ENCODE measurements at regions not wholly inside any gene's neighbourhood (a gene's known extent, or its start where the extent isn't known, plus 50 kb on each side); places are given as distances from the start of the nearest gene placed in this dataset.

DNA sequence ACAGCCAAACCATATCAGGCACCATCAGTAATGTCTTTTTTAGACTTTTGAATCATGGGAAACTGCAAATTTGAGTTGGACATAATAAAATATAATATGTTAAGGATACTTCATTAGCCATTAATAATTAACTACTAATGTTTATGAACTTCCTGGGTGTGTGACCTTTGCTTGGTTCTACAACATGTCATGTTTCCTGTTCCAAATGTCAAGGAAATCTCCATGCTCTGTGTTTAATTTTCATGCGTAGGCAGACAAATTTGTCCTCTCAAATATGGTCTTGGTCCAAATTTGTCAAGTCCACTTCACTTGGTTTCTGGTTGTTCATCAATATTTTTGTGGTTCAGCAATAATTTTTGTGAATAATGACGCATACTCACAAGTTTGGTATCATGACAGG, 410.5 kb downstream of the BMP2 start:
- DNase-seq = no peak

DNA sequence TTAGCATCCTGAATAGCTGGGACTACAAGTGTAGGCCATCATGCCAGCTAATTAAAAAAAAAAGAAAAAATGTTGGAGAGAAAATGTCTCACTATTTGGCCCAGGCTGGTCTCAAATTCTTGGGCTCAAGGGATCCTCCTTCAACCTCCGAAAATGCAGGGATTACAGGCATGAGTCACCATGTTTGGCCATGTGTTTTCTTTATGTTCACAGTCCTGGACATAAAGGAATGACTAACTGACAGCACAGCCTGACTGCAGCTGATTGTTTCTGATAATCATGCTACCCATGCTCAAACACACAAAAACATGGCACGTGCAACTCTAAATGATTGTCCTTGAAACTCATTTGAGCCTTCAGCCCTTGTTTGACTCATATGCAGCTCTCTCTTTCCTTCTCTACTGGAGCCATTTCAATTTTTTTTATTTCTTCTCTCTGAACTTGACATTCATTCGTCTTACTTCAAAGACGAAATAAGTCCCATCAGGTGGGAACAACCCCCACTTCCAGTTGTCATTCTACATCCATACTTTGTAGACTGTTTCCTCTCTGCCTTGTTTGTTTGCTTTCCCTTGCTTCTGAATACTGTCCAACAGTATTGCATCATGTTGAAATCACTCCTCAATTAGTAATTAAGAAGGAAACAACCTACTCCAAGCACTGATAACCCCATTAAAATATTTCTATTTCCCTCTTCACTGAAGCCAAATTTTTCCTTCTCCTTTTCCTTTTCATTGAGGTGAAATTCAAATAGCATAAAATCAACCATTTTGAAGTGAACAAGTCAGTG, 413.0 kb downstream of the BMP2 start:
- DNase-seq = no peak

DNA sequence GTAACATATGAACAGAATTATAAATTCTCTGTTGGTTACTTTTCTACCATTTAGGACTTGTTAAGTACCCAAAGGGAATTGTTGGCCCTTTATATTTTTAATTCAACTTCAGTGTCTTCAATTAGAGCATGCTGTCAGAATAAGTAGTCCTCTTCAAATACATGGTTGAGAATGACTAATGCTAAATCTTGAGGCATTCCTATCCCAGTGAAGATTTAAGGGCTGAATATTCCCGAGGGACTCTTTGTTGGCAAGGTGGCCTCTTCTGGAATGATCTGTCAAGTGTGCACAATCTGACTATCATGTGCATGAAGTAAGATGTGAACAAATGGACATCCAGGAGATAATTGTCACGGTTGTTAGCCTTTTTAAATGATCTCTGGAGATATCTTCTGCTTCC, 421.7 kb downstream of the BMP2 start:
- DNase-seq = no peak

GRCh38 chr20:7193681-7194080, 426.2 kb downstream of the BMP2 start:
- DNase-seq = no peak

DNA sequence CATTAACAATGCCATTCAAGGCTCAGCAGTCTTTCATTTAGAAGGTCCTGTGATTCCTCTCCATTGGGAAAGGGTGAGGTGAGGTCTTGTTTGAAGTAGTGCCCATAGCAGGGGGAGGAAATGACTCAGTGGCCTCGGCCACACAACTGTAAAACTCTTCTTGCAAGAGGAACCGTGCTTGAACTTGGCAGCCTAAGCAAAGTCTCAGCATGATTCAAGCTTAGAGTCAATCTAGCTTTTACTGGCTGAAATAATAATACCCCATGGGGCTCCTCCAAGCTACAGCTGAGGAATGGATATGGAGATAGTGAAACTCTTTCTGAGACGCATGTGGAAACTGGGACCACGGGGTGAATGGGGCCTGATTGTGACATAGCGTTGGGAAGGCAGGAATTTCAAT, 428.2 kb downstream of the BMP2 start:
- no peak for DNase-seq

- no peak for DNase-seq
Observed at GRCh38 chr20:7196481-7196880, 429.0 kb downstream of the BMP2 start.

DNA sequence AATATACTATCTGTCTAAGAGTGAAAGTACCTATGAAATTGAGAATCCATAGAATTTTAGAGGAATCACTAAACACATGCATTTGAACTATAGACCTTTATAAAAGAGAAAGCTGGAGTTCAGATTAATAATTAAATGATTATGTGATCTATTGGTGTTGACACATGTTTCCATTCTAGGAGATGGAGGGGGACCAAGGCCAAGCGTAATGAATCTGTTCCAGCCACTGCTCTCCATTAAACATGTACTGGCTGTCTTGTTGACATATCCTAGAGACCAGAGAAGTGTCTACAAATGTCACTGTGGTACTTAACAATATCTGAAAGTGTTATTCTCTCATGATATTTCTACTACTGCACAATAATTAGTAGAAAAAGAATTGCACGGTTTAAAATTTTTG, 432.4 kb downstream of the BMP2 start:
- no peak for DNase-seq

DNA sequence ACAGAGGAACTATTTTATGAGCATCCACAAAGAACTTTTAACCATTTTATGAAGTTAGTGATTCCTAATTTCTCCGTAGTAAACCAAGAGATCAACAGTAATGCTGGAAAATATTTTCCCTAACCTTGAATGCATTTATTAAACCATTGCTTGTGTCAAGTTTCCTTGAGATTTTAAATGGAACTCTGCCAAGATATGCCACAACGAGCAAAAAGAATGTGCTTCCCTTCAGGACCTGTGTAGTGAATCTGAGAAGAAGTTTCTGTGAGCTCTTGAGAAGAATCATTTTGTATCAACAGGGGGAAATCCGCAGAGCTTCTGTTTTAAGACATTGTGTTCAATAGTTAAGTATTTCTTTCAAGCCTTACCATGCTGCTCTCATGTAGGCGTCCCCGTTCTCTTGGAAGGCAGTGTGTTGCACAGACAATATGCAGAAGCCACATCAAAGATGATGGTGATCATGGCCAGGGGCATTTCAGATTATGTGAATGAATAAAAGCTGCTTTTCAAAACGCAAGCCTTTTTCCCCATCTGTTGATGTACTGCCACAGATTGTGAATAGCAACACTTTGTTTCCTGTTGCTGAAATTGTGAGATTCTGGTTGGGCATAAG, 439.8 kb downstream of the BMP2 start:
- no peak for DNase-seq

DNA sequence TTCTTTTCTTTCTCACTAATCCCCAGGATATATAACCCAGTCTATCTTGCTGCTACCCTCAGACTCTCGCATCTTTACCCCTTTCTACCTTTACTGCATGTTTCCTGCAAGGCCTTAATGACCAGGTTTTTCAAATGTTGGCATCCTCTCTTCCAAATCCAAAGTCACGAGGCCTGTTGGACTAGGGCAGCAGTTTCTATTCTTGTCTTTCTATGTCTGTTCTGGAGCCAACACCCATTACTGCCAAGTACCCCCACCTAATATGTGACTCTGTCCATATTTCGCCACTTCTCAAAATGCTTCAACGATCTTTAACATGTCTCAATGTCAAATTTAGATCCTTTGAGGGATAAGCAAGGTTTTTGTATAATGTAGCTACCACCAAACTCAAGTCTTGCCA, 443.4 kb downstream of the BMP2 start:
- DNase-seq = no peak

DNA sequence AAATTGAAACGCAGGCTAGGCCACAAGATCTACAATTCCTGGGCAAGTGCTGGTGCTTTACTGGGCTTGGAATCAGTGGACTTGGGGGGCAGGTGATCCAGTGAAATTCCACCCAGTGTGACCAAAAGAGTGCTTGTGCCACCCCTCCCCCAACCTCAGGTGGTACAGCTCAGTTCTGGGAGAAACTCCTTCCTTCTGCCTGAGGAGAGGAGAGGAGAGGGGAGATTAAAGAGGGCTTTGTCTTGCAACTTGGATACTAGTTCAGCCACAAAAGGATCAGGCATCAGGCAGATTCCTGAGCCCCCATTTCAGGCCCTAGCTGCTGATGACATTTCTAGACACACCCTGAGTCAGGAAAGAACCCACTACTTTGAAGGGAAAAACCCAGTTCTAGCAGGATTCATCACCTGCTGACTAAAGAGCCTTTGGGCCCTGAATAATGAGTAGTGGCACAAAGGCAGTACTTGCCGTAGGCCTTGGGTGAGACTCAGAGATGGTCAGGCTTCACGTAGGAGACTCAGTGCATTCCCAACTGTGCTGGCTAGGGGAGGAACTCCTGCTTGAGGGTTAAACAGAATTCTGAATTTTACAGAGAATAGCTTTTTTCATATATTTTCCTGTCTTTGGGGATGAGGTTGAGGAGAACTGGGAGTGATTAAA, 446.7 kb downstream of the BMP2 start:
- DNase-seq = no peak

- DNase-seq = no peak
Observed at GRCh38 chr20:7217606-7218005, 450.1 kb downstream of the BMP2 start.

DNA sequence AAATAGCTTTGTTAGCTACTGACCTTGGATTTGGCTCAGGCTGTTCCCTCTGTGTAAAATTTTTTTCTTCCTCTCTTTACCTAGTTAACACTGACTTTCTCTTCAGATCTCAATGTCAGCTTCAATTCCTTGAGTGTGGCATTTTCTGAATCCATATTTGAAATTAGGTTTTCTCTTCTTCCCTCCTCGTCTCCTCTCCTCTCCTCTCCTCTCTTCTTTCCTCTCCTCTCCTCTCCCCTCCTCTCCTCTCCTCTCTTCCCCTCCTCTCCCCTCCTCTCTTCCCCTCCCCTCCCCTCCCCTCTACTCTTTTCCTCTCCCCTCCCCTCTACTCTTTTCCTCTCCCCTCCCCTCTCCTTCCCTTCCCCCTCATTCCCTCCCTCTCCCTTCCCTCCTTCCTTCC, 453.3 kb downstream of the BMP2 start:
- no peak for DNase-seq

GRCh38 chr20:7226156-7226555, 458.7 kb downstream of the BMP2 start:
- no peak for DNase-seq

DNA sequence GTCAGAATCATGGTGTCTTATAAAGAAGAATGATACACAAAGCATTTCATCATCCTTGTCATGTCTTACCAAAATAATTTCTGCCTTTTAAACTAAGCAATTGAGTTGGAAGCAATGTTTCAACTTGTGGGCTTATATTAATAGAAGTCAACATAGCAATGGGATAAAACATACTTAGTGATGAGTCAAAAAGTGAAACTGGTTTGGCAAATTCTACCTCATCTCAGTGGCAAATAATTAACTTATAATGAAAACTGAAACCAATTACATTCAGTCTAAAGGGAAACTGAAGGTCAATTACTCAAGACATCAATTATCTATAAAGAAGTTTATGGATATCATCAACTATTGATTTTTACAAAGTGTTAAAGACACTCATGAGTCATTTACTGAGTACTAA, 463.8 kb downstream of the BMP2 start:
- no peak for DNase-seq

GRCh38 chr20:7232796-7233195, 465.3 kb downstream of the BMP2 start:
- DNase-seq = no peak

DNA sequence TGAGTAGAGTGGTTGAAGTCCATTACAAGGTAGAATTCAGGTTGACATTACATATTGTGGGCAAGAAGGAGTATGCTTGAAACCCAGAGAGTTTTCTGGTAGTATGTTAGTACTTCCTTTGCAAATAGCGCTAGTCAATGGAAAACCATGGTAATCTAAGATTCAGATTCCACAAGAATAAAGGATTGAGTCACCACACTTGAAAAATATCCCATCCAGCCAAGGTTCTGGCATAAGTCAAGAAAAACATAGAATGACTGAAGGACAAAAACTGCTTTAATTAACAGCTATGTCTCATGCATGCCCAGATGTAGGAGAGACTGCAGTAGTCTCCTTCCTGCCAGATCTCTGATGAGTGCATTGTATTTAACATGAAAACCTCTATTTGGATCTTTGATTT, 469.8 kb downstream of the BMP2 start:
- no peak for DNase-seq

DNA sequence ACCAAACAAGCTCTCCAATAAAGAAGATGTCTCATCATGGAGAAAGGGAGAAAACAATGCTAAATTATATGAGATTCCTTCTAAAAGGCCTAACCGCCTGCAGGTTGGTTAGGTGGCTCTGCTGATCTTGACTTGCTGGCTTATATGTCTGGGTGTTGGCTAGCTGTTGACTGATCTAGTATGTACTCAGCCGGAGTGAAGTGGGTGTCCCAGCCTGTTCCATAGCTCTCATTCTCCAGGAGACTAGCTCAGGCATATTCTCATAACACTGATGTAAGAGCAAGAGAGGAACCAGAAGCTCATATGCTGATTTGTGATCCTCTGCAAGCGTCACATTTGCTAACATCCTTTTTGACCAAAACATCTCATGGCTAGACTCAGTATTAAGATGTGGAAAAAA, 473.0 kb downstream of the BMP2 start:
- DNase-seq = no peak

- no peak for DNase-seq
Observed at GRCh38 chr20:7248281-7249201, 481.1 kb downstream of the BMP2 start.

DNA sequence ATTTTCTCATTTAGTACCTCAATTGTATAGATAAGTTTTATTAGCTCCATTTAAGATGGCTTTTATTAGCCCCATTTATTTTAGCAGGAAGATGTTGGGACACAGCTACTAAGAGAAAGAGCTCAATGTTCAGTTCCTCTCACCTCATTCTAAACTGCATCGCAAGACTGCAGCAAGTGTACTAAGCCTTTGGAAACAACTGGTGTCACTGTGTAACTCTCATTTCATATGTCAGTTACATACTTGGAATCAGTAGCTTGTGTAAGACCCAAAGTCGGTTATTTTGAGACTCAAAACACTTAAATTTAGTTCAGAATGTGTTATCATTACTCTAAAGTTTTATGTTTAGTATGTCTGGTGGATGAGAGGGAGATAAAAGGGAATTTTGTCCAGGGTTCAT, 482.9 kb downstream of the BMP2 start:
- no peak for DNase-seq

- no peak for DNase-seq
Observed at GRCh38 chr20:7257099-7257498, 489.6 kb downstream of the BMP2 start.

DNA sequence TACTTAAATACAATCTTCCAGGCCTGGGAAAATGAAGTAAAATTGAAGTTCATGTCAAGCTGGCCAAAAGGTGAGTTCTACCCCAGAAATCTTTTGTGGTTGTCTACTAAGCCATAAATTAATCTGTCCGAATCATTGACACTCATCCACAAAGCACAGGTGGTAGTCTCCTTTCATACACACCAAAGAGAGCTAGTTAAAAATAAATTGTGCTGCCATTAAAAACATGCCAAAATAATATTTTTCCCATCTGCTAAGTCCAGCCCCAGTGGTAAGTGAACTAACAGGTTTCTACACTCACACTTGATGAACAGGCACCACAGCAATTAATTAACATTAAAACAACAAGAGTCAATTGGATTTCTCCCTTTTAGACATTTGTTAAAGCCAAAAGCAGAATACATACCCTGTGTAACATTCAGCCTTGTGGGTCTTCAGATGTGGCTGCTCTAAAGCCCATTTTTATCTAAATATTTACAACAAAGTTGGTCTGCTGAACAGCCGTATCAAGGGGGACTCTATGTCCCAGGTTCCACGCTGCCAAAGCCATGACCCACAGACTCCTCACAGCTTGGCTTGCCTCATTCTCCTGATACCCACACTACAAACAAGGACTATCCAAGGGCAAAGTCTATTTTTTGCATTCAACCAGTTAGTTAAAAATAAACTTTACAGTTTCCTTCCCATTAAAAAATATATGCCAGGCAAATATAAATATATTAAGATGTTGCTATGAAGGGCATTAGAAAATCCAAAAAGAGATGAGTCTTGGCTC, 490.4 kb downstream of the BMP2 start:
- DNase-seq = no peak

- DNase-seq = no peak
Observed at GRCh38 chr20:7262803-7263202, 495.3 kb downstream of the BMP2 start.
